ENCODE measurements at regions not wholly inside any gene's neighbourhood (a gene's known extent, or its start where the extent isn't known, plus 50 kb on each side); places are given as distances from the start of the nearest gene placed in this dataset.
A peak's percentile ranks its signal among the peaks of the same experiment; 100 is the strongest.

- TF ChIP-seq ZBTB49 (CRISPR knock-in tag; IDR thresholded peaks at IDR 0.05; ENCODE audit: borderline replicate concordance), result no peak
- no peak for TF ChIP-seq ZNF232 (CRISPR knock-in tag; IDR thresholded peaks at IDR 0.05)
- peak; percentile 90 for TF ChIP-seq JUND (IDR thresholded peaks at IDR 0.05; ENCODE audit: borderline replicate concordance, low read depth, low read length)
- peak; percentile 92; the same call in 2 of the 3 replicates for TF ChIP-seq JUND (tag; IDR thresholded peaks at IDR 0.05; ENCODE audit: borderline replicate concordance, low read depth, low read length)
- TF ChIP-seq MBD1 (CRISPR knock-in tag; IDR thresholded peaks at IDR 0.05), result peak; percentile 66; the same call in 1 of the 2 replicates
- TF ChIP-seq POU5F1 (IDR thresholded peaks at IDR 0.05; ENCODE audit: borderline replicate concordance, low read depth, low read length, partially characterized antibody), result no peak
- TF ChIP-seq NFE2 (IDR thresholded peaks at IDR 0.05; ENCODE audit: low read depth), result peak; percentile 73
- no peak for TF ChIP-seq GTF3C2 (IDR thresholded peaks at IDR 0.05; ENCODE audit: borderline replicate concordance, extremely low read depth, insufficient read length)
- peak; percentile 66; the same call in 1 of the 2 replicates for TF ChIP-seq CREM (IDR thresholded peaks at IDR 0.05; ENCODE audit: low read depth)
- TF ChIP-seq ZFPM2 (CRISPR knock-in tag; IDR thresholded peaks at IDR 0.05), result no peak
- TF ChIP-seq PURB (CRISPR knock-in tag; IDR thresholded peaks at IDR 0.05; ENCODE audit: low read depth), result no peak
- TF ChIP-seq ZBED1 (IDR thresholded peaks at IDR 0.05), result 0 out of 2 replicates have a peak, but pooled peaks have one; percentile 64
- TF ChIP-seq MTA3 (IDR thresholded peaks at IDR 0.05; ENCODE audit: borderline replicate concordance), result peak; percentile 72; the same call in 1 of the 2 replicates
- TF ChIP-seq HNRNPK (IDR thresholded peaks at IDR 0.05; ENCODE audit: low read depth, low read length, poor library complexity, severe bottlenecking), result no peak
- TF ChIP-seq NR2F6 (CRISPR knock-in tag; IDR thresholded peaks at IDR 0.05), result no peak
- 0 out of 2 replicates have a peak, but pooled peaks have one; percentile 45 for TF ChIP-seq IRF9 (tag; IDR thresholded peaks at IDR 0.05)
- peak; percentile 66; the same call in 1 of the 2 replicates for TF ChIP-seq GATAD2B (IDR thresholded peaks at IDR 0.05; ENCODE audit: borderline replicate concordance)
Measured at GRCh38 chr5:68433923-68434879, 218.6 kb downstream of the PIK3R1 start (continued).

All from K562 (cell line).